A549 (cell line): ENCODE measurements at regions not wholly inside any gene's neighbourhood (a gene's known extent, or its start where the extent isn't known, plus 50 kb on each side); places are given as distances from the start of the nearest gene placed in this dataset.

ENCODE experiments used
- TF ChIP-seq, protein P1 (sequence below): fragments of 450-650 bp; IDR thresholded peaks from 2 replicates; pipeline ENCODE4 v1.6.1; 2014; ENCODE audit warnings: antibody characterized with exemption
- TF ChIP-seq, protein P2 (sequence below): fragments of >200 bp; sonication (Bioruptor Twin); formaldehyde crosslinking; IDR thresholded peaks from 3 replicates; pipeline ENCODE4 v1.5.1; 2016

DNA sequence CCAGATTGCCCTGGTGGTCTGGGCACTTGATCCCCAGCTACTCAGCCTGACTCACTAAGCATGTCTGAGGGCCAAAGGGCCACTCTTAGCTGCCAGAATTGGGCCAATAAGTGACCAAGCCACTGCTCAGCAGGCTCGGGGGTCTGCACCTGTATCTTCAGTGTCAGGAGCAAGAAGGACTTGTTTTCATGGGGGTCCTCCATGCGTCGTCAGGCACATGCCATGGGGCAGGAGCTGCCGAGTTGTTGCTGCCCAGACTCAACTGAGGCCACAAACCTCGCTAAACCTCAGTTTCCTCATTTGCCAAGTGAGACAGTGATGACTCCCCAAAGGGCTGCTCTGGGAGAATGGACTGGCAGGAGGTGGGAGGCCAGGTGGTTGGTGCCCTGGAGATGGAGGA is 158.6 kb upstream of the GDF10 start:
- TF ChIP-seq, protein P1, sequence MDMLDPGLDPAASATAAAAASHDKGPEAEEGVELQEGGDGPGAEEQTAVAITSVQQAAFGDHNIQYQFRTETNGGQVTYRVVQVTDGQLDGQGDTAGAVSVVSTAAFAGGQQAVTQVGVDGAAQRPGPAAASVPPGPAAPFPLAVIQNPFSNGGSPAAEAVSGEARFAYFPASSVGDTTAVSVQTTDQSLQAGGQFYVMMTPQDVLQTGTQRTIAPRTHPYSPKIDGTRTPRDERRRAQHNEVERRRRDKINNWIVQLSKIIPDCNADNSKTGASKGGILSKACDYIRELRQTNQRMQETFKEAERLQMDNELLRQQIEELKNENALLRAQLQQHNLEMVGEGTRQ = no peak
- TF ChIP-seq, protein P2, sequence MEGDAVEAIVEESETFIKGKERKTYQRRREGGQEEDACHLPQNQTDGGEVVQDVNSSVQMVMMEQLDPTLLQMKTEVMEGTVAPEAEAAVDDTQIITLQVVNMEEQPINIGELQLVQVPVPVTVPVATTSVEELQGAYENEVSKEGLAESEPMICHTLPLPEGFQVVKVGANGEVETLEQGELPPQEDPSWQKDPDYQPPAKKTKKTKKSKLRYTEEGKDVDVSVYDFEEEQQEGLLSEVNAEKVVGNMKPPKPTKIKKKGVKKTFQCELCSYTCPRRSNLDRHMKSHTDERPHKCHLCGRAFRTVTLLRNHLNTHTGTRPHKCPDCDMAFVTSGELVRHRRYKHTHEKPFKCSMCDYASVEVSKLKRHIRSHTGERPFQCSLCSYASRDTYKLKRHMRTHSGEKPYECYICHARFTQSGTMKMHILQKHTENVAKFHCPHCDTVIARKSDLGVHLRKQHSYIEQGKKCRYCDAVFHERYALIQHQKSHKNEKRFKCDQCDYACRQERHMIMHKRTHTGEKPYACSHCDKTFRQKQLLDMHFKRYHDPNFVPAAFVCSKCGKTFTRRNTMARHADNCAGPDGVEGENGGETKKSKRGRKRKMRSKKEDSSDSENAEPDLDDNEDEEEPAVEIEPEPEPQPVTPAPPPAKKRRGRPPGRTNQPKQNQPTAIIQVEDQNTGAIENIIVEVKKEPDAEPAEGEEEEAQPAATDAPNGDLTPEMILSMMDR = no peak
